ENCODE measurements at regions not wholly inside any gene's neighbourhood (a gene's known extent, or its start where the extent isn't known, plus 50 kb on each side); places are given as distances from the start of the nearest gene placed in this dataset.

GRCh38 chr16:49937886-49938285 is 82.0 kb upstream of the ZNF423 start:
- ATAC-seq (no peak), DNase-seq (ENCODE audit: low read depth, low spot score) (no peak)
- CTCF ChIA-PET = no interaction called here
- intact Hi-C loops (cut with micrococcal nuclease; ENCODE audit: unreplicated experiment) (no loop called here), in situ Hi-C loops (cut with HindIII; ENCODE audit: low pct_unique_long_range_greater_than_20kb, low sequenced_read_pairs) (no loop called here)
- Histone ChIP-seq H3K4me1 (ENCODE audit: control insufficient read depth, insufficient read depth, low read length) (no peaks in the 10 kb centered on the region), H3K27me3 (ENCODE audit: control insufficient read depth, insufficient read depth, low read length) (no peaks in the 10 kb centered on the region; the same call in 1 of the 2 replicates), H3K4me3 (ENCODE audit: low read depth in 2 of 2, low read length in 2 of 2) (no peak overlapping the region), H3K27ac (ENCODE audit: low read length) (no peak overlapping the region), H3K9me3 (ENCODE audit: control insufficient read depth, insufficient read depth, low read depth, low read length) (no peaks in the 10 kb centered on the region), H3K36me3 (ENCODE audit: control insufficient read depth, insufficient read depth, low read length) (no peaks in the 10 kb centered on the region)
- POLR2A ChIA-PET = no interaction called here
- BruUV-seq (replicated peaks) = no TSS peak
- TF ChIP-seq POLR2AphosphoS5 (IDR thresholded peaks at IDR 0.05; ENCODE audit: low read depth, low read length) = no peak

- Histone ChIP-seq H3K4me3 (ENCODE audit: low read depth in 2 of 2, low read length in 2 of 2) (no peak overlapping the region), H3K27me3 (ENCODE audit: control insufficient read depth, insufficient read depth, low read length) (no peaks in the 10 kb centered on the region; the same call in 1 of the 2 replicates), H3K9me3 (ENCODE audit: control insufficient read depth, insufficient read depth, low read depth, low read length) (no peaks in the 10 kb centered on the region), H3K4me1 (ENCODE audit: control insufficient read depth, insufficient read depth, low read length) (no peaks in the 10 kb centered on the region), H3K36me3 (ENCODE audit: control insufficient read depth, insufficient read depth, low read length) (no peaks in the 10 kb centered on the region), H3K27ac (ENCODE audit: low read length) (no peak overlapping the region)
- ChIA-PET CTCF (no interaction called here), POLR2A (no interaction called here)
- TF ChIP-seq TCF7L2 (IDR thresholded peaks at IDR 0.05; ENCODE audit: low read depth, low read length) (no peak), SIN3A (IDR thresholded peaks at IDR 0.05; ENCODE audit: borderline replicate concordance, insufficient read depth, low read depth, low read length) (no peak), REST (IDR thresholded peaks at IDR 0.05; ENCODE audit: insufficient read depth in 1 of 2, low read depth in 2 of 2, low read length in 1 of 2) (no peak), POLR2AphosphoS5 (IDR thresholded peaks at IDR 0.05; ENCODE audit: low read depth, low read length) (no peak), CTCF (IDR thresholded peaks at IDR 0.05) (no peak)
- in situ Hi-C loops (cut with HindIII; ENCODE audit: low pct_unique_long_range_greater_than_20kb, low sequenced_read_pairs) (no loop called here), intact Hi-C loops (cut with micrococcal nuclease; ENCODE audit: unreplicated experiment) (no loop called here)
- DNase-seq (ENCODE audit: low read depth, low spot score) (no peak), ATAC-seq (no peak)
- no TSS peak for BruUV-seq (replicated peaks)
These were observed 83.6 kb upstream of the ZNF423 start for GRCh38 chr16:49939495-49939894.

GRCh38 chr16:49940464-49941224 is 84.4 kb upstream of the CNEP1R1 start:
- Histone ChIP-seq H3K4me3 (ENCODE audit: low read depth in 2 of 2, low read length in 2 of 2) (no peak overlapping the region), H3K4me1 (ENCODE audit: control insufficient read depth, insufficient read depth, low read length) (no peaks in the 10 kb centered on the region), H3K36me3 (ENCODE audit: control insufficient read depth, insufficient read depth, low read length) (no peaks in the 10 kb centered on the region), H3K27ac (ENCODE audit: low read length) (no peak overlapping the region), H3K27me3 (ENCODE audit: control insufficient read depth, insufficient read depth, low read length) (no peaks in the 10 kb centered on the region; the same call in 1 of the 2 replicates), H3K9me3 (ENCODE audit: control insufficient read depth, insufficient read depth, low read depth, low read length) (no peaks in the 10 kb centered on the region)
- ATAC-seq (no peak), DNase-seq (ENCODE audit: low read depth, low spot score) (no peak)
- ChIA-PET CTCF (no interaction called here), POLR2A (interaction anchor here (0.7 kb wide), 1 partner anchor 415 kb away, joined by 5 read pairs; no protein-coding TSS in a partner anchor)
- TF ChIP-seq REST (IDR thresholded peaks at IDR 0.05; ENCODE audit: insufficient read depth in 1 of 2, low read depth in 2 of 2, low read length in 1 of 2) = no peak
- no peak for TF ChIP-seq TCF7L2 (IDR thresholded peaks at IDR 0.05; ENCODE audit: low read depth, low read length)
- no peak for TF ChIP-seq CTCF (IDR thresholded peaks at IDR 0.05)
- TF ChIP-seq SIN3A (IDR thresholded peaks at IDR 0.05; ENCODE audit: borderline replicate concordance, insufficient read depth, low read depth, low read length) = no peak
- no peak for TF ChIP-seq POLR2AphosphoS5 (IDR thresholded peaks at IDR 0.05; ENCODE audit: low read depth, low read length)
- intact Hi-C loops (cut with micrococcal nuclease; ENCODE audit: unreplicated experiment) = no loop called here
- BruUV-seq (replicated peaks) = no TSS peak
- in situ Hi-C loops (cut with HindIII; ENCODE audit: low pct_unique_long_range_greater_than_20kb, low sequenced_read_pairs) = no loop called here
